ENCODE measurements at regions not wholly inside any gene's neighbourhood (a gene's known extent, or its start where the extent isn't known, plus 50 kb on each side); places are given as distances from the start of the nearest gene placed in this dataset.

- CTCF ChIA-PET, result no interaction called here
- Histone ChIP-seq H3K4me3 (replicated peaks in 1 of 2; ENCODE audit: low read depth in 1 of 2, low read length in 2 of 2) (no peak overlapping the region), H3K9me3 (ENCODE audit: control insufficient read depth in 1 of 2, insufficient read depth in 1 of 2, low read depth in 1 of 2, low read length in 2 of 2) (no peaks in the 10 kb centered on the region), H3K27ac (ENCODE audit: low read depth, low read length) (no peak overlapping the region), H3K9me2 (ENCODE audit: insufficient read depth) (no peaks in the 10 kb centered on the region; the same call in 1 of the 2 replicates), H3K9ac (ENCODE audit: low read length) (no peak overlapping the region), H3K79me2 (ENCODE audit: insufficient read depth, low read length) (no peaks in the 10 kb centered on the region), H2AFZ (ENCODE audit: low read depth, low read length, poor library complexity, severe bottlenecking) (no peak overlapping the region), H3K36me3 (ENCODE audit: control insufficient read depth in 1 of 2, insufficient read depth in 2 of 2, low read length in 2 of 2) (no peaks in the 10 kb centered on the region), H4K20me1 (ENCODE audit: insufficient read depth) (no peaks in the 10 kb centered on the region), H3K4me2 (ENCODE audit: low read length) (no peak overlapping the region), H3K4me1 (ENCODE audit: control insufficient read depth in 1 of 2, insufficient read depth in 2 of 2, low read length in 2 of 2) (no peaks in the 10 kb centered on the region), H3K27me3 (ENCODE audit: insufficient read depth, low read length) (no peaks in the 10 kb centered on the region)
- POLR2A ChIA-PET, result no interaction called here
- BruUV-seq (replicated peaks), result no TSS peak
- DNase-seq (ENCODE audit: low read depth, low spot score), result no peak
- TF ChIP-seq SP1 (IDR thresholded peaks at IDR 0.05; ENCODE audit: low read depth) (no peak), ZNF274 (IDR thresholded peaks at IDR 0.05; ENCODE audit: low read depth, low read length) (no peak), CTCF (IDR thresholded peaks at IDR 0.05 in 2 of 3, conservative IDR thresholded peaks at IDR 0.05 in 1 of 3; ENCODE audit: borderline replicate concordance in 1 of 3, insufficient read depth in 1 of 3, low read depth in 2 of 3, low read length in 2 of 3) (no peak), ELF1 (IDR thresholded peaks at IDR 0.05; ENCODE audit: borderline replicate concordance, low read depth) (no peak)
- intact Hi-C loops (cut with micrococcal nuclease), result loop anchor here (10.0 kb wide), 1 partner anchor 208 kb away; no protein-coding TSS in a partner anchor
- no peak for ATAC-seq
- RAD21 ChIA-PET (ENCODE audit: low non-redundant PET in 1 of 2, low total read pairs in 2 of 2, uncharacterized antibody in 2 of 2, unreplicated experiment in 2 of 2), result no interaction called here
Observed at GRCh38 chr18:57853133-57853532, 50.0 kb upstream of the ATP8B1 start.
